ENCODE measurements at regions not wholly inside any gene's neighbourhood (a gene's known extent, or its start where the extent isn't known, plus 50 kb on each side); places are given as distances from the start of the nearest gene placed in this dataset.

DNA sequence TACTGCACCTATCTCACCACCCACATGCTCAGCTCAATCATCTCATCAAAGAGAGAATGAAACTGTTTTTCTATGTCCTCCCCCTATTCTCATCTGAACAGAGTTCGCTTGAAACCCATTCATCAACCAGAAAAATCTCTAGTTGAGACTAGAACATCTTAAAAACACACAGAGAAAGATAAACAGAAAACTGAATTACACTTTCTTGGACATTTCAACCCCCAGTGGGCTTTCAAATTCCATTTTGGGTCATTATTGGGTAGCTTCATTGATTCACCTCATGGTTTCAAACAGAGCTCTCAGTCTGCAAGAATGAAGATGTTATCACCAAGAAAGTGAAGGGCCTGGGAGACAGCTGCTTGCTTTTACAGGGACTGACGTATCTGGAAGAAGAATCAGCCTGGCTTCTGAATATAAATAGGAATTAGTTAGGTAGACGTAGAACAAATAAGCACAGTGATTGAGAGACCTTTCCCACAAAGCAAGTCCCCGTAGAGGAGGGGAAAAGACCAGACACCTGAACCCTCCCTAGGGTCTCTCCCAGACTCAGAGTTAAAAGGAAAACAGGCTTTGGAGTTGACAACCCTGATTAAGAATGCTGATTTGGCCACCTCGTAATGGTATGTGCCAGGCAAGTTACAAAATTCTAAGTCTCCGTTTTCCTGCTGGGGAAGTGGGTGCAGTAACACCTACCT lies 155.7 kb downstream of the BBOX1 start:
- TF ChIP-seq, protein P1, sequence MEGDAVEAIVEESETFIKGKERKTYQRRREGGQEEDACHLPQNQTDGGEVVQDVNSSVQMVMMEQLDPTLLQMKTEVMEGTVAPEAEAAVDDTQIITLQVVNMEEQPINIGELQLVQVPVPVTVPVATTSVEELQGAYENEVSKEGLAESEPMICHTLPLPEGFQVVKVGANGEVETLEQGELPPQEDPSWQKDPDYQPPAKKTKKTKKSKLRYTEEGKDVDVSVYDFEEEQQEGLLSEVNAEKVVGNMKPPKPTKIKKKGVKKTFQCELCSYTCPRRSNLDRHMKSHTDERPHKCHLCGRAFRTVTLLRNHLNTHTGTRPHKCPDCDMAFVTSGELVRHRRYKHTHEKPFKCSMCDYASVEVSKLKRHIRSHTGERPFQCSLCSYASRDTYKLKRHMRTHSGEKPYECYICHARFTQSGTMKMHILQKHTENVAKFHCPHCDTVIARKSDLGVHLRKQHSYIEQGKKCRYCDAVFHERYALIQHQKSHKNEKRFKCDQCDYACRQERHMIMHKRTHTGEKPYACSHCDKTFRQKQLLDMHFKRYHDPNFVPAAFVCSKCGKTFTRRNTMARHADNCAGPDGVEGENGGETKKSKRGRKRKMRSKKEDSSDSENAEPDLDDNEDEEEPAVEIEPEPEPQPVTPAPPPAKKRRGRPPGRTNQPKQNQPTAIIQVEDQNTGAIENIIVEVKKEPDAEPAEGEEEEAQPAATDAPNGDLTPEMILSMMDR (IDR thresholded peaks at IDR 0.05): no peak
- no peak for TF ChIP-seq SIN3A (IDR thresholded peaks at IDR 0.05; ENCODE audit: borderline replicate concordance, insufficient read depth, low read depth, low read length)
- TF ChIP-seq, protein P2, sequence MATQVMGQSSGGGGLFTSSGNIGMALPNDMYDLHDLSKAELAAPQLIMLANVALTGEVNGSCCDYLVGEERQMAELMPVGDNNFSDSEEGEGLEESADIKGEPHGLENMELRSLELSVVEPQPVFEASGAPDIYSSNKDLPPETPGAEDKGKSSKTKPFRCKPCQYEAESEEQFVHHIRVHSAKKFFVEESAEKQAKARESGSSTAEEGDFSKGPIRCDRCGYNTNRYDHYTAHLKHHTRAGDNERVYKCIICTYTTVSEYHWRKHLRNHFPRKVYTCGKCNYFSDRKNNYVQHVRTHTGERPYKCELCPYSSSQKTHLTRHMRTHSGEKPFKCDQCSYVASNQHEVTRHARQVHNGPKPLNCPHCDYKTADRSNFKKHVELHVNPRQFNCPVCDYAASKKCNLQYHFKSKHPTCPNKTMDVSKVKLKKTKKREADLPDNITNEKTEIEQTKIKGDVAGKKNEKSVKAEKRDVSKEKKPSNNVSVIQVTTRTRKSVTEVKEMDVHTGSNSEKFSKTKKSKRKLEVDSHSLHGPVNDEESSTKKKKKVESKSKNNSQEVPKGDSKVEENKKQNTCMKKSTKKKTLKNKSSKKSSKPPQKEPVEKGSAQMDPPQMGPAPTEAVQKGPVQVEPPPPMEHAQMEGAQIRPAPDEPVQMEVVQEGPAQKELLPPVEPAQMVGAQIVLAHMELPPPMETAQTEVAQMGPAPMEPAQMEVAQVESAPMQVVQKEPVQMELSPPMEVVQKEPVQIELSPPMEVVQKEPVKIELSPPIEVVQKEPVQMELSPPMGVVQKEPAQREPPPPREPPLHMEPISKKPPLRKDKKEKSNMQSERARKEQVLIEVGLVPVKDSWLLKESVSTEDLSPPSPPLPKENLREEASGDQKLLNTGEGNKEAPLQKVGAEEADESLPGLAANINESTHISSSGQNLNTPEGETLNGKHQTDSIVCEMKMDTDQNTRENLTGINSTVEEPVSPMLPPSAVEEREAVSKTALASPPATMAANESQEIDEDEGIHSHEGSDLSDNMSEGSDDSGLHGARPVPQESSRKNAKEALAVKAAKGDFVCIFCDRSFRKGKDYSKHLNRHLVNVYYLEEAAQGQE (IDR thresholded peaks at IDR 0.05; ENCODE audit: insufficient read depth in 1 of 2, low read depth in 2 of 2, low read length in 1 of 2): no peak
